NCI-H2107 treated with DMSO at 0.1 percent for 48 hours (cell line): ENCODE measurements at regions not wholly inside any gene's neighbourhood (a gene's known extent, or its start where the extent isn't known, plus 50 kb on each side); places are given as distances from the start of the nearest gene placed in this dataset.

ENCODE experiments used
- DNase-seq: peaks from one replicate; lab custom pipeline; 2025; ENCODE audit not compliant: unreplicated experiment; lab: John Stamatoyannopoulos, UW

DNA sequence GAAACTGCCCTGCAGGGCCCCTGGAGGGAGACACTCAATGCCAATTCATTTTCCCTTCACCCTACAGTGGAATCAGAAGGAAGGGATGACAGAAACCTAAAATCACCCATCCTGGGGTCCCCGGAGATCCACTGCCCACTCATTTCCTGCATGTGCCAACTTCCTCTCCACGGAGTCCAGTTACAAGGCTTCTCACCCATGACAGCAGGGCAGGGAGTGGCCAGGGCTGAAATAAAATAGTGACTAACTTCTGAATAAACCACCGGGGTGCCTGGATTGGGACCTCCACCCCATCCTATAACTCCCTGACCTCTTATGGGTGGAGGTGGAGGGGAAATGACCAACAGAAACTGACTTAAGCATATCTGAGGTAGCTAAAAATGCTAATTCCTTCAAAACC is 362.3 kb downstream of the MAFB start:
- no peak for DNase-seq

- DNase-seq = no peak
Measured at GRCh38 chr20:40325006-40325568, 363.9 kb downstream of the MAFB start.

GRCh38 chr20:40323361-40323794 is 365.7 kb downstream of the MAFB start:
- DNase-seq = no peak

- no peak for DNase-seq
Measured at GRCh38 chr20:40322941-40323340, 366.1 kb downstream of the MAFB start.

DNA sequence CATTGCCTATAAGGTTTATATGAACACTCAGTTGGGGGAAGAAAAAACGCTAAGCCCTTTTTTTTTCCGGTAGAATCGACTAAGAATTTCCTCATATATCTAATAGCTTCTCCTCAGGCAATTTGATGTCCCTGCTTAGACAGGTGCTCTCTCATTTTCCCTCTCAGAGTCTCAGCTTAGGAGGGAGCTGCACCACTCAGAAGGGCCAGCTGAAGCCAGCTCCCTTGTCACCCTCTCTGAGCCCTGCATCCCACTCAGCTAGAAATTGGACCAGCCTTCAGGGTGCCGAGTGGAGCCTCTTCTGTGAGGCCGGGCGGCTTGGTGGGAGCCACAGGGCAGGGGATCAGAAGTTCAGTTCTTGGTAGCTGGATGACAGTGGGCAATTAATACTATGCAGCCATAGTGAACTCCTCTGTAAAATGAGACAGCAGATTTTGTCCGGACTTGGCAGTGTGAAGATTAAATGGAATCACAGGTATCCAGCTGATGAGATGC is 368.5 kb downstream of the MAFB start:
- no peak for DNase-seq

GRCh38 chr20:40319741-40320516 is 369.1 kb downstream of the MAFB start:
- no peak for DNase-seq

DNA sequence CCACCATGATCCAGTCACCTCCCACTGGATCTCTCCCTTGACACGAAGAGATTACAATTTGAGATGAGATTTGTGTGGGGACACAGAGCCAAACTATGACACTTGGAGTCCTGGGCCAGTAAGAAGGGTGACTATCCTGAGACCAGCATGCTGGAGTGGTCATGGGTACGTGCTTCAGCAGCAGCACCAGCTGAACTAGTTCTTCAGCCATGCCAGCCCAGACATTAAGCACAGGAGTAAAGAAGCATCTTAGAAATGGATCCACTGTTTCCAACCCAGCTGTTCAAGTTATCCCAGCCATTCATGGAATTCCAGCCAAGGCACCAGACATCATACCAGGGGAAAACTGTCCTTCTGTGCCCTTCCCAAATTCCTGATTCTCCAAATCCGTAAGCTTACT is 370.0 kb downstream of the MAFB start:
- no peak for DNase-seq

- no peak for DNase-seq
Measured at GRCh38 chr20:40317156-40317790, 371.8 kb downstream of the MAFB start.

DNA sequence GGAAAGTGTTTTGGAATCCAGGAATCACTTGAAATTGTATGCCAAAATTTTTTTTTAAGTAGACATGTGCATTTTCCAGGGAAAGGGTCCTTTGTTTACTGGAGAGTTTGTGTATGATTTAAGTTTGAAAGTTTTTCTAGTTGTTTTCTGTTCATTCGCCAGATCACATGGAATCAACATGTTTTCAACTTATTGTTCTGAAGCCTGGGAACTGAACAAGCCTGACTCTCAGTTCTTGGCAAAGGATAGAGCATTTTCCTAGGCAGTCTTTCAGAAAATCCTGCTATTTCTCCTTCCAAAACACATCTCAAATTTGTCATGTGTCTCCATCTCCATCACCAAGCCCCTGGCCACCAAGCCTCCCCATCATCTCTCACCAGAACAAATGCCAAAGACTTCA is 374.8 kb downstream of the MAFB start:
- no peak for DNase-seq

DNA sequence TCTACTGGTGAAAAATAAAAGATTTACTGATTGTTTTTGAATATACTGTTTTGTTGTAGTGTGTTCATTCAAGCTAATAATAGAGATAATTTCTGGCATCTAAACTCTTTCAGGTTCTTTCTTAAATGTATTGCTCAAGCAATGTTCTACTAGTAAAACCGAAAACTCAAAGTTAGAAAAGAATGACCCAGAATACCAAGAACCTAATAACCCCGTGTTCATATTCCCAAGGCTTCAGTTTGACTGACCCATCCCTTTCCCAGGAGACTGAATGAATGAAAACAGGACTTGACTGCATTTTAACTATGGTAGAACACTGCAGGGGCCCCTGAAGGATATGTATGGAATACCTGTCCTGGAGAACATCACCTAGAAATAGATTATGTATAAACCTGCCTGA is 375.3 kb downstream of the MAFB start:
- no peak for DNase-seq

DNA sequence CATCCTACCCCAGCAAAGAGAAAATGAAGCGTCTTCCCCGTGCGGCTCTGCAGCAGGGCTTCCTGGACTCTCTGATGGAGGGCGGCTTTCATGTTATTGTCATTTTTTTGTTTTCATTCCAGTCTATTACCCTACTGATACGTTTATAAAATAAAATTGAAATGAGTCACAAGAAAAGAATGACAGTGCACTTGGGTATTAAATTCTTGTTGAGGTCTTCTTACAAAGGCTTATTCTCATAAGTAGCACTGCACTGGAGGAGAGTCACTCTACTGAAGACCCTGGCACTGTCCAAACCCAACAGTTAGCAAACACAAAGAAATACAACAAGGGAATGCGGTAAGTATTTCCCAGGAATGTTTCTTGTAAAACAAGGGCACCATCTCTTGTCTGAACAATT is 379.3 kb downstream of the MAFB start:
- DNase-seq = no peak

DNA sequence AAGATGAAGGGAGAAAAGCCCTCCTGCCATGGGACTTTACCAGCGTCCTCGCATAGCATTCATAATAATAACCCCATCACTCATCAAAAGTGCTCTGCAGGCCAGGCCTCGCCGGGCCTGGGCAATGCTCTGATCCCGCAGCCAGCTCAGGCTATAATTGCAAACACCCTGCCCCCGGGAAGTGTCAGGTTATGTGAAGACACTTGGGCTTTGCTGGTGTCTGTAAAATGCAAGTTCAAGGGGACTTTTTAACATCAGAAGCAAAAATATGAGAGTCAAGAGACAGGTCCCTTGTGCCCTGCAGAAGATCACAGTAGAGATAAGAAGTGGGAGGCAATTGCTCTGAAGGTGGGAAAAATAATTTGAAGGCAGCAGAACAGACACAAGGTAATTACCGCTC is 381.0 kb downstream of the MAFB start:
- no peak for DNase-seq

GRCh38 chr20:40307268-40307667 is 381.8 kb downstream of the MAFB start:
- DNase-seq = no peak

- no peak for DNase-seq
Measured at GRCh38 chr20:40305303-40305702, 383.7 kb downstream of the MAFB start.

DNA sequence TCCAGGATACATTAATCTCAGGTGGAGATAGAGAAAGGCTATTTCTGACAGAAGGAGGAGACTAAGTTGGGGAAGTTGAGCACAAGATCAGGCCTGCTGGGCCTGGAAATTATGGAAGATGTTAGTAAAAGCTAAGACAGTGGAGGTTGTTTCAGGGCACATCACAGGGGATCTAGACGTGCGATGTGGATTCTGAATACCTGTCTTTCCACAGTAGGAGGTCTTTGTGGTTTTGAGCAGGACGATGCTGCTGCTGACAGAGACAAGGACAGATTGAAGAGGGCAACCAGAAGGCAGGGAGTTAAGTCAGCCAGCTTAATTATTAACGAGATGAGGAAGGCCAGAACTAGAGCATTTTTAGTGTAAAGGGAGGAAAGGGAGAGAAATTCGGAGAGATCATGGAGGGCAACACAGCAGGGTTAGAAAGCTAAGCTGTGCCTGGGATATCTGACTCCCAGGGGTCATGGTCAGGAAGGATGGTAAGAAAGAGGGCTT is 384.9 kb downstream of the MAFB start:
- DNase-seq = no peak

DNA sequence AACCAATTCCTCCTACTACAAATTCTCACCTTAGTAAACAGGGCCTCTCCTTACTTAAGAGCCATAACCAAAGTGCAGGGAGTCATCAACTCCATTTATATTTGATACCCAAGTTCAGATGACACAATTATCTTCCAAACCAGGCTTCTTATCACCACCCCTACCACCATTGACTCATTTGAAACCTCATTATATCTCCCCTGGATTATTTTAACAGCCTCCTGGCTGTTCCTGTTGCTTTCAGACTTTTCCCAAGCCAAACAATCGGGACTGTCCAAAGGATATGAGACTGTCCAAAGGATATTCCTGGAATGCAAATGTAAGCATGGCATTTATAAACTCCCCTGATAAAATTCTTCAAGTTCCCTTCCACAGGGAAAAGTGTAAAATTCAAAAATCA is 394.3 kb downstream of the MAFB start:
- no peak for DNase-seq

- no peak for DNase-seq
Measured at GRCh38 chr20:40294175-40294574, 394.9 kb downstream of the MAFB start.

GRCh38 chr20:40293740-40294139 is 395.3 kb downstream of the MAFB start:
- no peak for DNase-seq

GRCh38 chr20:40291493-40292135 is 397.4 kb downstream of the MAFB start:
- no peak for DNase-seq

- no peak for DNase-seq
Measured at GRCh38 chr20:40287683-40288082, 401.4 kb downstream of the MAFB start.

DNA sequence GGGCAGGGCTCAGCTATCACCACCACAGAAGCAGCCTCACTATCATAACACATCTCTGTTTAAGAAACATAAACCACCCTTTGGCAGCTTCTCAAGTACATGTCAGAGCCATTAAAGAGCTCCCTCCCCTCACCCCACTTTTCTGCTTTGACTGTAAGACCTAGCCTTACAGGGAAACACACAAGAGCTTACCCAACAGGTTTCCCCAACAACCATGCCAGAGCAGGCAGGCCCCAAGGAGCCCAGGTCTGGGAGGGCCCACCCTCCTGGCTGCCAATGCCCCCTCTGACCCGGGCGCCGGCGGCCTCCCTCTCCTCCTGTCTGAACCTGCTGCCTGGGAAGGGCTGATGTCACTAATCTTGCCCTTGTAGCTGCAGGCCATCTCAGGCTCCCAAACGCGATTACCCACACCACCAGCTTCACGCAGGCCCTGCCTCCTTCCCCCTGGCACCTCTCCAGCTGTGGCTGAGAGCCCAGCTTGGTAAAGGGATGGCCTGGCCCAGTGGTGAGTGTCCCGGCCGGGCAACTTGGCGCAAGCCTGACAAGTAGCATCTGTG is 402.0 kb downstream of the MAFB start:
- no peak for DNase-seq
